Neural cell (in vitro differentiated cells): ENCODE measurements at regions not wholly inside any gene's neighbourhood (a gene's known extent, or its start where the extent isn't known, plus 50 kb on each side); places are given as distances from the start of the nearest gene placed in this dataset.

Experiments used
- EP300 ChIP-seq: fragments of 450-650 bp; conservative IDR thresholded peaks from 2 replicates; pipeline ENCODE4 v1.6.1; 2014; ENCODE audit warnings: antibody characterized with exemption, mild to moderate bottlenecking, moderate library complexity; ENCODE audit not compliant: poor library complexity, severe bottlenecking
- EZH2 ChIP-seq: fragments of 200-600, 300-800 bp; shearing (Covaris generic), sonication (generic); IDR thresholded peaks from 2 replicates; pipeline ENCODE4 v1.6.1; 2014; ENCODE audit warnings: antibody characterized with exemption, low read length, borderline replicate concordance, mild to moderate bottlenecking; ENCODE audit not compliant: insufficient read depth, poor library complexity, severe bottlenecking
- TAF1 ChIP-seq: IDR thresholded peaks from 2 replicates; pipeline ENCODE4 v1.6.1; 2012; ENCODE audit warnings: low read depth
- TF ChIP-seq, protein P1 (sequence below): fragments of 450-650 bp; IDR thresholded peaks from 2 replicates; pipeline ENCODE4 v1.5.1; 2014; ENCODE audit warnings: antibody characterized with exemption, mild to moderate bottlenecking, moderate library complexity; ENCODE audit not compliant: poor library complexity, severe bottlenecking

DNA sequence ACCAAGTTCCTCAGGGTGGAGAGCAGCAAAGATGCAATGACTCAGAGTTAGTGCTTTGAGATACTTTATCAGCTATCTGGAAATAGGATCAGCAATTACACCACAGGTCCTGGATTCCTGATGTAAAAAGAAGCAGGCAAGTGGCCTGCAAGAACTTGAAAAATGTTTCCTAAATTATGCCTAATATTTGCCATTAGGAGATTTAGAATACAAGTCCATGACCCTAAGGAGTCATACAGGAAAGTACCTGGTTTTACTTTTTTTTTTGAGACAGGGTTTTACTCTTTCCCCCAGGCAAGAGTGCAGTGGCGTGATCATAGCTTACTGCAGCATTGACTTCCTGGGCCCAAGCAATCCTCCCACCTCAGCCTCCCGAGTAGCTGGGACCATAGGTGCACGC is 78.8 kb upstream of the CRBN start:
- TF ChIP-seq, protein P1, sequence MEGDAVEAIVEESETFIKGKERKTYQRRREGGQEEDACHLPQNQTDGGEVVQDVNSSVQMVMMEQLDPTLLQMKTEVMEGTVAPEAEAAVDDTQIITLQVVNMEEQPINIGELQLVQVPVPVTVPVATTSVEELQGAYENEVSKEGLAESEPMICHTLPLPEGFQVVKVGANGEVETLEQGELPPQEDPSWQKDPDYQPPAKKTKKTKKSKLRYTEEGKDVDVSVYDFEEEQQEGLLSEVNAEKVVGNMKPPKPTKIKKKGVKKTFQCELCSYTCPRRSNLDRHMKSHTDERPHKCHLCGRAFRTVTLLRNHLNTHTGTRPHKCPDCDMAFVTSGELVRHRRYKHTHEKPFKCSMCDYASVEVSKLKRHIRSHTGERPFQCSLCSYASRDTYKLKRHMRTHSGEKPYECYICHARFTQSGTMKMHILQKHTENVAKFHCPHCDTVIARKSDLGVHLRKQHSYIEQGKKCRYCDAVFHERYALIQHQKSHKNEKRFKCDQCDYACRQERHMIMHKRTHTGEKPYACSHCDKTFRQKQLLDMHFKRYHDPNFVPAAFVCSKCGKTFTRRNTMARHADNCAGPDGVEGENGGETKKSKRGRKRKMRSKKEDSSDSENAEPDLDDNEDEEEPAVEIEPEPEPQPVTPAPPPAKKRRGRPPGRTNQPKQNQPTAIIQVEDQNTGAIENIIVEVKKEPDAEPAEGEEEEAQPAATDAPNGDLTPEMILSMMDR: no peak
- TF ChIP-seq EP300: no peak
- TF ChIP-seq EZH2: no peak
- TF ChIP-seq TAF1: no peak
